Lower leg skin (tissue), 4 donors: ENCODE measurements at regions not wholly inside any gene's neighbourhood (a gene's known extent, or its start where the extent isn't known, plus 50 kb on each side); places are given as distances from the start of the nearest gene placed in this dataset.

Source experiments
- DNase-seq, 2 donors: peaks; one replicate each; pipeline ENCODE4 v3.0.0-alpha.2; 2019; ENCODE audit warnings: low spot score in 2 of 2
- H3K4me3 ChIP-seq: fragments of 200-600 bp; sonication (generic); 2 replicates; pipeline ENCODE4 v1.5.1; 2017; ENCODE audit warnings: mild to moderate bottlenecking, low read depth; ENCODE audit not compliant: poor library complexity, severe bottlenecking
- POLR2A ChIP-seq, 2 donors: fragments of 450-650 bp; IDR thresholded peaks; one replicate each; pipeline ENCODE4 v1.6.1; 2016 to 2017; ENCODE audit warnings: antibody characterized with exemption in 2 of 2, mild to moderate bottlenecking in 1 of 2, moderate library complexity in 1 of 2
- WGBS, 2 donors: methylation state at CpG; one replicate each; pipeline ENCODE4 v1.1.5; 2018; 5-methylcytosine and 5-hydroxymethylcytosine counted together
- intact Hi-C: fragments of 100-400 bp; cut with DNase I; formaldehyde crosslinking; loops from one replicate; pipeline ENCODE4 v1.15.0; 2023; ENCODE audit warnings: low total_unique reads
- TF ChIP-seq, protein P1 (sequence below), 3 donors: fragments of 450-650 bp; IDR thresholded peaks; one replicate each; pipeline ENCODE4 v1.5.1; 2016; ENCODE audit warnings: antibody characterized with exemption in 3 of 3, mild to moderate bottlenecking in 3 of 3, moderate library complexity in 2 of 3

DNA sequence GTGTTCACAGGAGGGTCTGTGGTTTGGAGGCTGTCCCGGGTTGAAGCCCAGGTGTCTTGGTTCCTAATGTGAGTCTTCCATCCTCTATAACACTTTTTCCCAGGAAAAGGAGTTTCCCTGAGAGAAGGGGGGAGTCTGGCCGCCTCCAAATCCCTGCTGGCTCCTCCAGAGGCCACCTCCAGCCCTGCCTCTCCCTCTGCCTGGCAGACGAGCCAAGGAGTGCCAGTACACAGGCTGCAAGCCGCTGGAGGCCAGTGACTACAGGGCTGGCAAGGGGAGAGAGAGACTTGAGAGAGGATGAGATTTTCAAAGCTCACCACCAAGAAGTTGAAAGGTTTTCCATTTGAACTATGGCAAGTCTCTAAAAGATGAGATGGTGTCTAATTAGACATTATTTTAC, 154.2 kb upstream of the ID2 start:
- intact Hi-C loops = no loop called here
- WGBS, 2 donors = 43 to 63% methylated on average over 4 of the region's 4 CpGs
- TF ChIP-seq POLR2A (IDR thresholded peaks at IDR 0.05) = no peak
- TF ChIP-seq, protein P1, sequence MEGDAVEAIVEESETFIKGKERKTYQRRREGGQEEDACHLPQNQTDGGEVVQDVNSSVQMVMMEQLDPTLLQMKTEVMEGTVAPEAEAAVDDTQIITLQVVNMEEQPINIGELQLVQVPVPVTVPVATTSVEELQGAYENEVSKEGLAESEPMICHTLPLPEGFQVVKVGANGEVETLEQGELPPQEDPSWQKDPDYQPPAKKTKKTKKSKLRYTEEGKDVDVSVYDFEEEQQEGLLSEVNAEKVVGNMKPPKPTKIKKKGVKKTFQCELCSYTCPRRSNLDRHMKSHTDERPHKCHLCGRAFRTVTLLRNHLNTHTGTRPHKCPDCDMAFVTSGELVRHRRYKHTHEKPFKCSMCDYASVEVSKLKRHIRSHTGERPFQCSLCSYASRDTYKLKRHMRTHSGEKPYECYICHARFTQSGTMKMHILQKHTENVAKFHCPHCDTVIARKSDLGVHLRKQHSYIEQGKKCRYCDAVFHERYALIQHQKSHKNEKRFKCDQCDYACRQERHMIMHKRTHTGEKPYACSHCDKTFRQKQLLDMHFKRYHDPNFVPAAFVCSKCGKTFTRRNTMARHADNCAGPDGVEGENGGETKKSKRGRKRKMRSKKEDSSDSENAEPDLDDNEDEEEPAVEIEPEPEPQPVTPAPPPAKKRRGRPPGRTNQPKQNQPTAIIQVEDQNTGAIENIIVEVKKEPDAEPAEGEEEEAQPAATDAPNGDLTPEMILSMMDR (IDR thresholded peaks at IDR 0.05) = no peak
- H3K4me3 ChIP-seq = no peak overlapping the region
- no peak for DNase-seq

DNA sequence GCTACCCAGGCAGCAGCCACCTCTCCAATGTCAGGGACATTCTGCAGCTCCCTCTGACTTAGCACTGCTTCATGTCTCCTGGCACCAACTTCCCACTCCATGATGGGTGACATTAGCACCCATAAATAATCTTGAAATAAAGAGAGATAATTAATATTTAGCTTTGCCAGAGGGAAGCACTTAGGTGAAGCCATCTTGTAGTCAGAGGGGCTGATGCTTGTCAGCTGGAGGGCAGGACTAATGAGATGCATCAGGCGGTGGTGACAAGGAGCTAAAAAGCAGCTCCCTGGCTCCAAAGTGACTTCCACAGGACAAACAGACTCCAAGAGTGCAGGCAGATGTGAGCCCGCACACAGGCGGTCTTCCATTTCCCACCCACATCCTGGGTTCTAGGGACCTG, 153.0 kb upstream of the ID2 start:
- intact Hi-C loops = no loop called here
- WGBS, 2 donors = 89 to 95% methylated on average over 3 of the region's 3 CpGs
- H3K4me3 ChIP-seq = no peak overlapping the region
- DNase-seq = no peak
- TF ChIP-seq, protein P1 (IDR thresholded peaks at IDR 0.05) = no peak
- TF ChIP-seq POLR2A (IDR thresholded peaks at IDR 0.05) = no peak

GRCh38 chr2:8529706-8530277, 152.1 kb upstream of the ID2 start:
- 92 to 96% methylated on average over 6 of the region's 6 CpGs for WGBS, 2 donors
- intact Hi-C loops = no loop called here
- H3K4me3 ChIP-seq = no peak overlapping the region
- DNase-seq = no peak
- TF ChIP-seq, protein P1 (IDR thresholded peaks at IDR 0.05) = no peak
- no peak for TF ChIP-seq POLR2A (IDR thresholded peaks at IDR 0.05)

DNA sequence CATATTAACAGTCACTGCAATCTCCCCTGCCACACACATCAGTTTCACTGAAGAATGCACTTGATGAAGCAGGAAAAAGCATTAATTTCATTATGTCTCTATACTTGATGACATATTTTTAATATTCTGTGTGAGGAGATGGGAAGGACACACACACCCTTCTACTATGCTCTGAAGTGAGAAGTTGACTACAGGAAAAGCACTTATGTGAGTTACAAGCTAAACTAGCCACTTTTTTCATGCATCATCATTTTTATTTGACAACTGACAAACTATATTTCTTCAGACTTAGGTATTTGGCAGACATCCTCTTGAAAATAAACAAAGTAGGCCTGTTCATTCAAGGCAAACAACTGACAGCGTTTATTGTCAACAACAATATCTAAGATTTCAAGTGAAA, 150.4 kb upstream of the ID2 start:
- no peak for DNase-seq
- no peak overlapping the region for H3K4me3 ChIP-seq
- intact Hi-C loops = no loop called here
- TF ChIP-seq, protein P1 (IDR thresholded peaks at IDR 0.05) = no peak
- 77 to 82% methylated on average over 1 of the region's 1 CpG for WGBS, 2 donors

DNA sequence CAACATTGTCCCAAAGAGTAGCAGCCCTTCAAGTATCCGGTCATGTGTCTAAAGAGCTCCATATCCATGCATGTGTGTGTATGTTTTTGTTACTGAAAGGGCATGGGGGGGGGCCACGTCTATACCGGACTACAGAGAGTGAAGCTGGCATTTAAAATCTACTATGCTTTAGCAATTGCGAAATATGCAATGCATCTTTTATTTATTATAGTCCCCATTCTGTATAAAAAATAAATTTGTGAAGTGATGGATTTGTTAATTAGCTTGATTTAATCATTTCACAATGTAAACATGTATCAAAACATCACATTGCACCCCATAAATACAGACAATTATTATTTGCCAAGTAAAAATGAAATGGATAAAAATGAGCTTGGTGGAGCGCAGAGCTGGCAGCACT, 149.4 kb upstream of the ID2 start:
- intact Hi-C loops = no loop called here

More for the DNA sequence above, 149.4 kb upstream of the ID2 start:
- DNase-seq = no peak
- 81 to 84% methylated on average over 5 of the region's 5 CpGs for WGBS, 2 donors
- H3K4me3 ChIP-seq = no peak overlapping the region
- TF ChIP-seq, protein P1 (IDR thresholded peaks at IDR 0.05) = no peak
- no peak for TF ChIP-seq POLR2A (IDR thresholded peaks at IDR 0.05)
